Upper lobe of left lung (tissue), 6 donors: ENCODE measurements at regions not wholly inside any gene's neighbourhood (a gene's known extent, or its start where the extent isn't known, plus 50 kb on each side); places are given as distances from the start of the nearest gene placed in this dataset.

Source experiments
- ATAC-seq, 2 donors: fragments of 200-7000 bp; cut with Tn5 transposase; one replicate each; pipeline ENCODE4 v1.9.1; 2022; ENCODE audit warnings: mild to moderate bottlenecking in 2 of 2, moderate library complexity in 2 of 2; ENCODE audit not compliant: low FRiP score in 2 of 2
- DNase-seq, 2 donors: peaks; one replicate each; pipeline ENCODE4 v3.0.0-alpha.2; 2019 to 2020
- H3K27ac ChIP-seq, 4 donors: fragments of 200-600 bp; sonication (generic); one replicate each; pipeline ENCODE4 v1.5.1; 2016 to 2019
- H3K27me3 ChIP-seq, 4 donors: fragments of 200-600 bp; sonication (generic); one replicate each; pipeline ENCODE4 v1.5.1; 2017 to 2019
- H3K36me3 ChIP-seq, 4 donors: fragments of 200-600 bp; sonication (generic); one replicate each; pipeline ENCODE4 v1.5.1; 2016 to 2019
- H3K4me1 ChIP-seq, 4 donors: fragments of 200-600 bp; sonication (generic); one replicate each; pipeline ENCODE4 v1.5.1; 2018 to 2019
- H3K4me3 ChIP-seq, 4 donors: fragments of 200-600 bp; sonication (generic); one replicate each; pipeline ENCODE4 v1.5.1; 2017 to 2019; ENCODE audit warnings: mild to moderate bottlenecking in 2 of 4, moderate library complexity in 1 of 4
- H3K9me3 ChIP-seq, 4 donors: fragments of 200-600 bp; sonication (generic); one replicate each; pipeline ENCODE4 v1.5.1; 2018 to 2019
- CTCF ChIP-seq, 6 experiments: fragments of 450-650 bp in 4 of 6; fragments of 200-600 bp in 2 of 6; sonication (generic) in 2 of 6; IDR thresholded peaks; one replicate each; pipeline ENCODE4 v1.5.1; 2016 to 2019; ENCODE audit warnings: antibody characterized with exemption in 6 of 6
- EP300 ChIP-seq, 4 donors: sonication (generic); formaldehyde crosslinking; IDR thresholded peaks; one replicate each; pipeline ENCODE4 v1.5.1; 2017; ENCODE audit warnings: antibody characterized with exemption in 4 of 4, control low read depth in 2 of 4
- POLR2A ChIP-seq, 4 donors: fragments of 450-650 bp; IDR thresholded peaks; one replicate each; pipeline ENCODE4 v1.5.1; 2016 to 2017; ENCODE audit warnings: antibody characterized with exemption in 4 of 4, mild to moderate bottlenecking in 2 of 4
- POLR2AphosphoS5 ChIP-seq, 2 donors: sonication (generic); formaldehyde crosslinking; IDR thresholded peaks; one replicate each; pipeline ENCODE4 v1.5.1; 2017; ENCODE audit warnings: antibody characterized with exemption in 2 of 2
- WGBS, 2 donors: methylation state at CpG; one replicate each; pipeline ENCODE4 v1.1.5; 2017 to 2018; 5-methylcytosine and 5-hydroxymethylcytosine counted together
- donor health status: DM: no; HTN: no; CAD: no; lungs with moderate emphysema.
- donor health status: DM: no; HTN: yes; CAD: no; lungs with severe emphysema.

- Histone ChIP-seq H3K4me3 (no peak overlapping the region), H3K27ac (no peak overlapping the region), H3K9me3 (no peaks in the 10 kb centered on the region), H3K36me3 (no peaks in the 10 kb centered on the region), H3K4me1 (no peaks in the 10 kb centered on the region), H3K27me3 (no peaks in the 10 kb centered on the region)
- ATAC-seq (no peak), DNase-seq (no peak)
- 65 to 77% methylated on average over 4 of the region's 4 CpGs for WGBS, 2 donors
- TF ChIP-seq EP300 (IDR thresholded peaks at IDR 0.05) (no peak), POLR2AphosphoS5 (IDR thresholded peaks at IDR 0.05) (no peak)
Measured at GRCh38 chr4:180641495-180641894, 1601.7 kb upstream of the TENM3 start.

- H3K27ac ChIP-seq: no peak overlapping the region
- no peak for ATAC-seq
- no peaks in the 10 kb centered on the region for H3K27me3 ChIP-seq
- no peak for TF ChIP-seq CTCF (IDR thresholded peaks at IDR 0.05)
- TF ChIP-seq EP300 (IDR thresholded peaks at IDR 0.05): no peak
- no peak for TF ChIP-seq POLR2A (IDR thresholded peaks at IDR 0.05)
- TF ChIP-seq POLR2AphosphoS5 (IDR thresholded peaks at IDR 0.05): no peak
- no peaks in the 10 kb centered on the region for H3K36me3 ChIP-seq
- no peak overlapping the region for H3K4me3 ChIP-seq
- no peaks in the 10 kb centered on the region for H3K4me1 ChIP-seq
- H3K9me3 ChIP-seq: no peaks in the 10 kb centered on the region
- 94 to 95% methylated on average over 9 of the region's 9 CpGs for WGBS, 2 donors
- DNase-seq: no peak
Measured at GRCh38 chr4:180642732-180643131, 1600.5 kb upstream of the TENM3 start.

- H3K9me3 ChIP-seq: no peaks in the 10 kb centered on the region
- ATAC-seq: no peak
- DNase-seq: no peak
- 73% methylated on average over 4 of the region's 4 CpGs for WGBS, 2 donors
- no peak for TF ChIP-seq CTCF (IDR thresholded peaks at IDR 0.05)
- TF ChIP-seq POLR2AphosphoS5 (IDR thresholded peaks at IDR 0.05): no peak
- no peak for TF ChIP-seq POLR2A (IDR thresholded peaks at IDR 0.05)
- TF ChIP-seq EP300 (IDR thresholded peaks at IDR 0.05): no peak
- H3K27ac ChIP-seq: no peak overlapping the region
- no peaks in the 10 kb centered on the region for H3K4me1 ChIP-seq
- H3K4me3 ChIP-seq: no peak overlapping the region
- no peaks in the 10 kb centered on the region for H3K27me3 ChIP-seq
- no peaks in the 10 kb centered on the region for H3K36me3 ChIP-seq
Measured at GRCh38 chr4:180650273-180650672, 1592.9 kb upstream of the TENM3 start.

- Histone ChIP-seq H3K27me3 (no peaks in the 10 kb centered on the region), H3K9me3 (no peaks in the 10 kb centered on the region), H3K36me3 (no peaks in the 10 kb centered on the region), H3K27ac (no peak overlapping the region), H3K4me1 (no peaks in the 10 kb centered on the region), H3K4me3 (no peak overlapping the region)
- ATAC-seq: no peak
- no peak for TF ChIP-seq CTCF (IDR thresholded peaks at IDR 0.05)
- TF ChIP-seq EP300 (IDR thresholded peaks at IDR 0.05): no peak
- TF ChIP-seq POLR2A (IDR thresholded peaks at IDR 0.05): no peak
- no peak for TF ChIP-seq POLR2AphosphoS5 (IDR thresholded peaks at IDR 0.05)
- WGBS, 2 donors: 50 to 67% methylated on average over 1 of the region's 1 CpG
- no peak for DNase-seq
Measured at GRCh38 chr4:180652533-180652932, 1590.7 kb upstream of the TENM3 start.

- H3K36me3 ChIP-seq: no peaks in the 10 kb centered on the region
- H3K4me1 ChIP-seq: no peaks in the 10 kb centered on the region
- WGBS, 2 donors: 43 to 61% methylated on average over 3 of the region's 3 CpGs
- H3K9me3 ChIP-seq: no peaks in the 10 kb centered on the region
- no peak overlapping the region for H3K4me3 ChIP-seq
- ATAC-seq: no peak
- no peak overlapping the region for H3K27ac ChIP-seq
- no peak for DNase-seq
- H3K27me3 ChIP-seq: no peaks in the 10 kb centered on the region
- no peak for TF ChIP-seq CTCF (IDR thresholded peaks at IDR 0.05)
- no peak for TF ChIP-seq POLR2AphosphoS5 (IDR thresholded peaks at IDR 0.05)
- no peak for TF ChIP-seq POLR2A (IDR thresholded peaks at IDR 0.05)
- TF ChIP-seq EP300 (IDR thresholded peaks at IDR 0.05): no peak
Measured at GRCh38 chr4:180655886-180656285, 1587.3 kb upstream of the TENM3 start.
